ENCODE measurements at regions not wholly inside any gene's neighbourhood (a gene's known extent, or its start where the extent isn't known, plus 50 kb on each side); places are given as distances from the start of the nearest gene placed in this dataset.

DNA sequence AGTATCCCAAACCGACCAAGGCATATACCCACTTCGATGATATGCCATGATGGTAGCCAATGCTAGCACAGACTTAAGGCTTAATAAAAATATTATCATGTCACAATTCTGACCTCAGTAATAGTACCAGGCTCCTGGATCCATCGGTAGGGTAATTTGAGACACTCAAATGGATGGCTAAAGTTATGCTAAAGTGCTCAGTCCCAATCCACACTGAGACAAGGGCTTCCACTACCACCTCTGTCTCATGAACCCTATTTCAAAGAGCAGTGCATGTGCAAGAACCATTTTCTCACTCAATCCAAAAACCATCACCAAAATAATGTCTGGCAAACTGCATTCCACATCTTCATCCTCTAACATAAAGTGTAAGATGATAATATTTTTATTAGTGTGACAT lies 122.4 kb upstream of the KRR1 start:
- TF ChIP-seq GATA2 (IDR thresholded peaks at IDR 0.05; ENCODE audit: low read depth, low read length) (no peak), GATA3 (IDR thresholded peaks at IDR 0.05; ENCODE audit: low read depth, low read length) (no peak)

DNA sequence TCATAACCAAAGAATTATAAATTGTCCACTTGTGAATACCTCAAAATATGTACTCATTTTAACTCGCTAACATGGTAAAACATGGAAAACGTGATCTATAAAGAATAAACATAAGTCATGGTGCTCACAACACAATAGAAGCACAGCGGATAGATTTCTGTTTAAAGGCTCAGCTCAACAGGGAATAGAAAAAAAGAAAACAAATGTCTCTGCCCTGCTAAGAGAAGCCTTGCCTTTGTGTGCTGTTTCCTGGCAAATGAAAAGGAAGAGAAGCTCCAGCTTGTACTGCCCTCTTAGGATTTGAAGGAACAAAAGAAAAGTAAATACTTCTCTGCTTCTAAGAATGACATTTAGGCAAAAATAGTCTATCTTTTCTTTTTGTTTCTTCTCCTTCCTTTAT lies 121.0 kb upstream of the KRR1 start:
- TF ChIP-seq GATA2 (IDR thresholded peaks at IDR 0.05; ENCODE audit: low read depth, low read length): no peak
- no peak for TF ChIP-seq GATA3 (IDR thresholded peaks at IDR 0.05; ENCODE audit: low read depth, low read length)

DNA sequence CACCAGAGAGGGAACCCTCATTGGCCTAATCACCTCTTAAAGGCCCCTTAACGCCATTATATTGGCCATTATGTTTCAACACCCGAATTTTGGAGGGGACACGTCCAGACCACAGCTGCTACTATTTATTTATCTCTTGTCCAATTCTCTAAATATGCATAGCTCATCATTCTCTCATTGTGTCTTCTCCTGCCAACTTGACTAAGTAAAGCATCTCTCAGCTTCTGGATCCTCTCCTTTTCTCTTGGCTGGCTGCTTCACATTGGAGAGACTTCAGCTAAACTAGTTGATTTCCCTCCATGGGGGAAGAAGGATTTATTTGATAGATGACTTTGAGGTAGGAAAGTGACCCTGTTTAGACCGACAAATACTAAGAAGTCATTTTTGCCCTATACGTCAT lies 120.4 kb upstream of the KRR1 start:
- TF ChIP-seq GATA2 (IDR thresholded peaks at IDR 0.05; ENCODE audit: low read depth, low read length): no peak
- no peak for TF ChIP-seq GATA3 (IDR thresholded peaks at IDR 0.05; ENCODE audit: low read depth, low read length)

- TF ChIP-seq GATA3 (IDR thresholded peaks at IDR 0.05; ENCODE audit: low read depth, low read length): no peak
Observed at GRCh38 chr12:75630091-75630490, 118.7 kb upstream of the KRR1 start.

GRCh38 chr12:75628916-75629315 lies 117.5 kb upstream of the KRR1 start:
- TF ChIP-seq GATA3 (IDR thresholded peaks at IDR 0.05; ENCODE audit: low read depth, low read length) (no peak), GATA2 (IDR thresholded peaks at IDR 0.05; ENCODE audit: low read depth, low read length) (no peak)

DNA sequence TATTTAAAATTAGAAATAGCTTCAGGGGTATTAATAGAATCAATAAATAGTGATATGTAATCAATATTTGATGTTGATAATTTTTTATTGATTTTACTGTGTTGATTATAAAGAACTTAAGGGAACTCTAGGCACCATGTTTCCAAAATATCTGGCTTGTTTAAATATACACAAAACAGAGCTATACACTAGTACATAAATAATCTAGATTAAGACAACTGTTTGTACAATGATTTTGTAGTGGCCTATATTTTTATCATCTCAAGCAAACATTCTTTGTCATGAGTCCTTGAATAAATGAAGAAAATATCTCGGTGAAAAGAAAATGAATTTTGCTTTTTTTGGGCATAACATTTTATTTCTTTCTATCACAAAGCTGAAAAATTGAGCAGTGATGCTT lies 117.1 kb upstream of the KRR1 start:
- TF ChIP-seq GATA2 (IDR thresholded peaks at IDR 0.05; ENCODE audit: low read depth, low read length) (no peak), GATA3 (IDR thresholded peaks at IDR 0.05; ENCODE audit: low read depth, low read length) (no peak)

- TF ChIP-seq GATA3 (IDR thresholded peaks at IDR 0.05; ENCODE audit: low read depth, low read length) (no peak), GATA2 (IDR thresholded peaks at IDR 0.05; ENCODE audit: low read depth, low read length) (no peak)
Observed at GRCh38 chr12:75623631-75624154, 112.3 kb upstream of the KRR1 start.

DNA sequence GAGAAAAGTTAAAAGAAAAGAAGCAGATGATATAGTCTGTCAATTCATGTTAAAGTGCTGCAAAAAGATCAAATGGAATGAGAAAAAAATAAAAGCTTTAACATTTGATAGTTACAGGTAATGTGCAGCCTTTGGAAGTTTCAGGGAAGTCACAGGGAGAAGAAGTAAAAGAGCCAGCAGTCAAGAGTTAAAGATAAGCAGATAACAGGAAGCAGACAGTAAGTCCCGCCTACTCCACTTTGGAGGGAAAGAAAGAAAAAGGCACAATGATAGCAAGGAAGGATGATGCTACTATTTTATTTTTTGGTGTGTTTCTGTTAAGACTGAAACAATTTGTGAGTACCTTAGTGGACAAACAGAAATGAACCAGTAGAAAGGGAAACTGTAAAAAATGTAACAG lies 111.1 kb upstream of the KRR1 start:
- no peak for TF ChIP-seq GATA3 (IDR thresholded peaks at IDR 0.05; ENCODE audit: low read depth, low read length)
- TF ChIP-seq GATA2 (IDR thresholded peaks at IDR 0.05; ENCODE audit: low read depth, low read length): no peak

- TF ChIP-seq GATA2 (IDR thresholded peaks at IDR 0.05; ENCODE audit: low read depth, low read length): no peak
- TF ChIP-seq GATA3 (IDR thresholded peaks at IDR 0.05; ENCODE audit: low read depth, low read length): no peak
Observed at GRCh38 chr12:75613981-75614380, 102.6 kb upstream of the KRR1 start.

DNA sequence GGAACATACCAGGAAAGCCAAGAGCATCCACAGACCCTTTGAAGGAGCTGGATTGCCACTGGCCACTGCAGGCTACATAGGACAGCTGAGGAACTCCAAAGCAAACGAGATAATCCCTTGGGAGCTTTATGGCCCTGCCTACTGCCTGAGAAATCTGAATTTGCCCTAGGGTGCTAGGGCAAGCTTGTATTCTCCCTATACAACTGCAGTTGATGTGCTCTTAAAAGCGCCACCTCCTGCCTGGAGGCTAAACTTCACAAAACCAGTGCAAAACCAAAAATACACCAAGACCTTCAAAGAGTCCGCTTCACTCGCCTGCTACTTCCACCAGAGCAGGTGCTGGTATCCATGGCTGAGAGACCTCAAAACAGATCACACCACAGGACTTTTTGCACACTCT lies 99.6 kb upstream of the KRR1 start:
- TF ChIP-seq GATA3 (IDR thresholded peaks at IDR 0.05; ENCODE audit: low read depth, low read length): no peak
- no peak for TF ChIP-seq GATA2 (IDR thresholded peaks at IDR 0.05; ENCODE audit: low read depth, low read length)

- TF ChIP-seq GATA3 (IDR thresholded peaks at IDR 0.05; ENCODE audit: low read depth, low read length) (no peak), GATA2 (IDR thresholded peaks at IDR 0.05; ENCODE audit: low read depth, low read length) (no peak)
Observed at GRCh38 chr12:75606956-75607355, 95.5 kb upstream of the KRR1 start.

DNA sequence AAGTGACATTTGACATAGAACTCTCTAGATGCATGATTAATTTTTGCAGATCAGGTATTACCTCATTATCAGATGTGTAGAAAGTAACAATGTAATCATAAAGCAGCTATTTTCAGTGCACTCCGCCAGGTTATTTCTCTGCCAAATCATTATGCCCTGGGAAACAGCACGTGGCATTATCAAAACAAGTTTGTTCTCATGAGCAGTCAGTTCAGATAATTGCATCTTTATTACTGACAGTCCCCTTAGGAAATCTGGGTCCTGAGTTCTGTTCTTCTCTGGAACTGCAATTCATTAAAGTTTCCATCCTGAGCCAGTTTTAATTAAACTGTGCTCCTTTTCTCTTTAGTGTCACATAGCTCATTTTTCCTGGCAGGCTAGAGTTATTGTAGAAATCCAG lies 94.7 kb upstream of the KRR1 start:
- TF ChIP-seq GATA3 (IDR thresholded peaks at IDR 0.05; ENCODE audit: low read depth, low read length) (no peak), GATA2 (IDR thresholded peaks at IDR 0.05; ENCODE audit: low read depth, low read length) (no peak)

- TF ChIP-seq GATA2 (IDR thresholded peaks at IDR 0.05; ENCODE audit: low read depth, low read length): no peak
- TF ChIP-seq GATA3 (IDR thresholded peaks at IDR 0.05; ENCODE audit: low read depth, low read length): no peak
Observed at GRCh38 chr12:75603475-75603874, 92.1 kb upstream of the KRR1 start.

- TF ChIP-seq GATA2 (IDR thresholded peaks at IDR 0.05; ENCODE audit: low read depth, low read length) (no peak), GATA3 (IDR thresholded peaks at IDR 0.05; ENCODE audit: low read depth, low read length) (no peak)
Observed at GRCh38 chr12:75602106-75602505, 90.7 kb upstream of the KRR1 start.

DNA sequence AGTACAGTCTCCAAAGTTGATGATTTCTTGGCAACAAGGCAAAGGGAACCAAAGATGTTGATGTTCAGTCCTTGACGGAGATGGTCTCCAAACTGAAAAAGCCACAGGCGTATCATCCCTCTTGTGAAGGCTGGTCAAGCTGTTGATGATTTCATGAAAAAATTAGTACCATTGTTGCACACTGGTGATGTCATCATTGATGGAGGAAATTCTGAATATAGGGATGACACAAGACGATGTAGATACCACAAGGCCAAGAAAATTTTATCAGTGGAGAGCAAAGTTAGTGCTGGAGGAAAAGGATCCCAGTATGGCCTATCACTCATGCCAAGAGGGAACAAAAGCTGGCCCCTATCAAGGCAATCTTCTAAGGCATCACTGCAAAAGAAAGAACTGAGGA lies 88.7 kb upstream of the KRR1 start:
- TF ChIP-seq GATA3 (IDR thresholded peaks at IDR 0.05; ENCODE audit: low read depth, low read length) (no peak), GATA2 (IDR thresholded peaks at IDR 0.05; ENCODE audit: low read depth, low read length) (no peak)

GRCh38 chr12:75599061-75599460 lies 87.7 kb upstream of the KRR1 start:
- no peak for TF ChIP-seq GATA2 (IDR thresholded peaks at IDR 0.05; ENCODE audit: low read depth, low read length)
- TF ChIP-seq GATA3 (IDR thresholded peaks at IDR 0.05; ENCODE audit: low read depth, low read length): no peak

Measured in SH-SY5Y (cell line).